Mesothelial cell of epicardium (in vitro differentiated cells): ENCODE measurements at regions not wholly inside any gene's neighbourhood (a gene's known extent, or its start where the extent isn't known, plus 50 kb on each side); places are given as distances from the start of the nearest gene placed in this dataset.

Source experiments
- DNase-seq, 2 experiments: peaks; one replicate each; pipeline ENCODE4 v3.0.0; 2021; ENCODE audit warnings: low spot score in 2 of 2; ENCODE audit not compliant: unreplicated experiment in 2 of 2
- H3K27ac Mint-ChIP-seq: 2 replicates; pipeline ENCODE4 v1.8.0; 2021; ENCODE audit warnings: mixed read lengths
- H3K27me3 Mint-ChIP-seq: 2 replicates; pipeline ENCODE4 v1.8.0; 2021; ENCODE audit warnings: low read depth, mixed read lengths
- H3K36me3 Mint-ChIP-seq: 2 replicates; pipeline ENCODE4 v1.8.0; 2021; ENCODE audit warnings: mixed read lengths
- H3K4me1 Mint-ChIP-seq: 2 replicates; pipeline ENCODE4 v1.8.0; 2021; ENCODE audit warnings: mixed read lengths
- H3K4me3 Mint-ChIP-seq: 2 replicates; pipeline ENCODE4 v1.8.0; 2021; ENCODE audit warnings: mild to moderate bottlenecking, moderate library complexity, mixed read lengths
- H3K9me3 Mint-ChIP-seq: 2 replicates; pipeline ENCODE4 v1.8.0; 2021; ENCODE audit warnings: mixed read lengths
- TF ChIP-seq, protein P1 (sequence below): fragments of 200-600 bp; sonication (generic); IDR thresholded peaks from one replicate; pipeline ENCODE4 v1.5.0; 2021; ENCODE audit warnings: antibody characterized with exemption; ENCODE audit not compliant: unreplicated experiment

- DNase-seq = no peak
- no peaks in the 10 kb centered on the region for H3K27me3 Mint-ChIP-seq
- TF ChIP-seq, protein P1, sequence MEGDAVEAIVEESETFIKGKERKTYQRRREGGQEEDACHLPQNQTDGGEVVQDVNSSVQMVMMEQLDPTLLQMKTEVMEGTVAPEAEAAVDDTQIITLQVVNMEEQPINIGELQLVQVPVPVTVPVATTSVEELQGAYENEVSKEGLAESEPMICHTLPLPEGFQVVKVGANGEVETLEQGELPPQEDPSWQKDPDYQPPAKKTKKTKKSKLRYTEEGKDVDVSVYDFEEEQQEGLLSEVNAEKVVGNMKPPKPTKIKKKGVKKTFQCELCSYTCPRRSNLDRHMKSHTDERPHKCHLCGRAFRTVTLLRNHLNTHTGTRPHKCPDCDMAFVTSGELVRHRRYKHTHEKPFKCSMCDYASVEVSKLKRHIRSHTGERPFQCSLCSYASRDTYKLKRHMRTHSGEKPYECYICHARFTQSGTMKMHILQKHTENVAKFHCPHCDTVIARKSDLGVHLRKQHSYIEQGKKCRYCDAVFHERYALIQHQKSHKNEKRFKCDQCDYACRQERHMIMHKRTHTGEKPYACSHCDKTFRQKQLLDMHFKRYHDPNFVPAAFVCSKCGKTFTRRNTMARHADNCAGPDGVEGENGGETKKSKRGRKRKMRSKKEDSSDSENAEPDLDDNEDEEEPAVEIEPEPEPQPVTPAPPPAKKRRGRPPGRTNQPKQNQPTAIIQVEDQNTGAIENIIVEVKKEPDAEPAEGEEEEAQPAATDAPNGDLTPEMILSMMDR = no peak
- peaks cover 7% of the 10 kb centered on the region for H3K9me3 Mint-ChIP-seq
- H3K27ac Mint-ChIP-seq = no peak overlapping the region
- H3K36me3 Mint-ChIP-seq = peaks cover 4% of the 10 kb centered on the region
- H3K4me1 Mint-ChIP-seq = peaks cover 10% of the 10 kb centered on the region
- H3K4me3 Mint-ChIP-seq = no peak overlapping the region
Observed at GRCh38 chr1:187477535-187477934, 648.8 kb downstream of the PLA2G4A start.

DNA sequence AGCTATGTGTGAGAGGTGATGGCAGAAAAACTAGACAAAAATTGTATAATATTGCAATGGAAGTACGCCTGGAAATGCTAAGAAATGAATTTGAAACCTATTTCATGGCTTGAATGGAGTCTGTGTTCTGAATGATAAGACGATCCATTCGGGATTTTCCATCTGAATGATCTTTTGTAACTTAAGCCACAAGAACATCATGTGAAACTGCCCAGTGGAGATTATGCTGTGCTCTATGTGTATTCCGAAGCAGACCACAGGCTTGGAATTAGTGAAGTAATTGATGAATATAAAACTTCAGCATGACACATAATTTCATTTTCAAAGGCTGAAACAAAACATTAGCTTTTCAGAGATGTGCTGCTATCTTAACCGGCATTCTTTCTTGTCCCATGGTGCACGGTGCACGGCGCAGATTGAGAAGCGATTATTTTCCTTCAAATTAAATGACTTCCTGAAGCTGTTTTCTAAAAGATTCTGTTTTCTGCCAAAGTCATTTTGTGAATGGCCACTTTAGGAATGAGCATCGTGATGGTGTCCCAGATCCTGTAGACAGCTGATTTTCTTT lies 652.9 kb downstream of the PLA2G4A start:
- H3K27ac Mint-ChIP-seq = no peak overlapping the region
- H3K9me3 Mint-ChIP-seq = peaks cover 7% of the 10 kb centered on the region
- no peaks in the 10 kb centered on the region for H3K27me3 Mint-ChIP-seq
- DNase-seq = no peak
- peaks cover 6% of the 10 kb centered on the region for H3K4me1 Mint-ChIP-seq
- peaks cover 4% of the 10 kb centered on the region for H3K36me3 Mint-ChIP-seq
- H3K4me3 Mint-ChIP-seq = no peak overlapping the region
- TF ChIP-seq, protein P1 = no peak

DNA sequence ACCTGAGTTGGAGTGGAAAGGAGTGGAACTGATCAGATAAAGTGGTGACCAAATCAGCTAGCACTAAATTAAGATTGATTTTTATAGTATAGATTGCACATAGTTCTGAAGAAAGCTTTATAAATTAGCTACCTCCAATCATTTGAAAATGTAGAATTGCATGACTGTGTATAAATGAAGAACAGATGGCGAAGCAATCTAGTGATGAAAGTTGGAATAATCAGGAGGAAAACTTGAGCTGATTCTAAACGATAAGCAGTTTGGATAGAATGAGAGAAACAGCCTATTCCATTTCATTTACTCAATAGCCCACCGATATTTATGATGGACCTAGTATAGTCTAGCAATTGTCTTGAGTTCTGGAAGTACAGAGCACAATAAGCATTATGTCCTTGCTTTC lies 661.5 kb downstream of the PLA2G4A start:
- H3K4me3 Mint-ChIP-seq = no peak overlapping the region
- TF ChIP-seq, protein P1 = no peak
- H3K27ac Mint-ChIP-seq = no peak overlapping the region
- H3K4me1 Mint-ChIP-seq = peaks cover 7% of the 10 kb centered on the region
- no peaks in the 10 kb centered on the region for H3K27me3 Mint-ChIP-seq
- H3K36me3 Mint-ChIP-seq = no peaks in the 10 kb centered on the region
- H3K9me3 Mint-ChIP-seq = no peaks in the 10 kb centered on the region
- no peak for DNase-seq

DNA sequence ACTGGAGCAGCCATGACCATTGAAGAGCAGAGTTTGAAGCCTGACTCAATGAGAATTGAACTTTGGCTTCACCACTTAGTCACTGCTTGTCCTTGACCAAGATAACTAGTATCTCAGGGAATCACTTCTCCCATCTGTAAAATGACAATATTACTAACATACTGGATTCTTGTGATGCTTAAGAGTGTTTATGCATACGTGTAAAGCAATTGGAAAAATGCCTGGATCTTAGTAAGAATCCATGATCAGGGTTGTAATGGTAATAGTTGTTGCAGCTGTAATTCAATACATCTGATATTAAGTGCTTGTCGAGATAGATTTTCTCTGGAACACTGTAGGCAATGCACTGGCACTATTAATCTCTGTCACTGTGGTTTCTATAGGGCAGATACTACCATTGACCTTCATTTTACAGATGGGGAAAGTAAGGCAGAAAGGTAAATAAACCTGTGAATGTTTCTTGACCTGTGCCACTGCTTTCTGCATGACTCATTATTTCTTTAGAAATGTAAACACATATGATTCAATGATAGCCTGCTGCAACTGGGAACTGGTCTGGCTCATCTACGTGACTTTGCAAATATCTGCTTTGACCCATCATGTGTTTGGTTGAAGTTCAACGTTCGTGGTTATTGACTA lies 662.5 kb downstream of the PLA2G4A start:
- DNase-seq = no peak
- no peaks in the 10 kb centered on the region for H3K9me3 Mint-ChIP-seq
- H3K27ac Mint-ChIP-seq = no peak overlapping the region
- no peaks in the 10 kb centered on the region for H3K36me3 Mint-ChIP-seq
- no peak overlapping the region for H3K4me3 Mint-ChIP-seq
- H3K4me1 Mint-ChIP-seq = peaks cover 7% of the 10 kb centered on the region
- no peaks in the 10 kb centered on the region for H3K27me3 Mint-ChIP-seq
- TF ChIP-seq, protein P1 = no peak

DNA sequence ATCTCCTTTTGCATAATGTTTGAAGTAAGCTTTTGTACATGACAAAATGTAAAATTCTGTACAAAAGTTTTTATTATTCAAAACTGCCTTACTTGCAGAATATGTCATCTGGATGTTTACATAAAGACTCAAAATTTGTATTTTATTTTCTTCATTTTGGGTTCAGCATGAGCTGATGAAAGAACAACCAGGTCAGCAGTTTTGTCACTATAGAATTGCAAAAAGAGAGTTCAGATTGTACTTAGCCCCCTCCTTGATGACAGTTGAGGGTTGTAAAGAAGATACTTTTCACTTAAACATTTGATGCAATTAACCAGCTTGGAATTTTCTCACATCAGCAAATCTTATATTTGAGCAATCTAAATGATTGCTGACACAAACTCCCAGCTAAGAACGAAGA lies 669.3 kb downstream of the PLA2G4A start:
- Mint-ChIP-seq H3K4me3 (no peak overlapping the region), H3K9me3 (no peaks in the 10 kb centered on the region), H3K27me3 (no peaks in the 10 kb centered on the region), H3K4me1 (peaks cover 4% of the 10 kb centered on the region), H3K36me3 (no peaks in the 10 kb centered on the region), H3K27ac (no peak overlapping the region)
- TF ChIP-seq, protein P1 = no peak
- no peak for DNase-seq
